ENCODE measurements at regions not wholly inside any gene's neighbourhood (a gene's known extent, or its start where the extent isn't known, plus 50 kb on each side); places are given as distances from the start of the nearest gene placed in this dataset.
"Not testable (repeated sequence)": the region's sequence is repeated elsewhere in the genome, so short reads cannot be mapped to it uniquely, and the experiment has no call there.

DNA sequence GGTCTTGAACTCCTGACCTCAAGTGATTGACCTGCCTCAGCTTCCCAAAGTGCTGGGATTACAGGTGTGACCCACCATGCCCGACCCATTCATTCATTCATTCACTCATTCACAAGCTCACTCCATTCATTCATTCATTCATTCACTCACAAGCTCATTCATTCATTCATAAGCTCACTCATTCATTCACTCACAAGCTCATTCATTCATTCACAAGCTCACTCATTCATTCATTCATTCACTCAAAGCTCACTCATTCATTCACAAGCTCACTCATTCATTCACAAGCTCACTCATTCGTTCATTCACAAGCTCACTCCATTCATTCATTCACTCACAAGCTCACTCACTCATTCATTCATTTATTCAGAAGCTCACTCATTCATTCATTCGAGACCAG, 198.6 kb downstream of the SHOX start:
- DNase-seq: no peak

DNA sequence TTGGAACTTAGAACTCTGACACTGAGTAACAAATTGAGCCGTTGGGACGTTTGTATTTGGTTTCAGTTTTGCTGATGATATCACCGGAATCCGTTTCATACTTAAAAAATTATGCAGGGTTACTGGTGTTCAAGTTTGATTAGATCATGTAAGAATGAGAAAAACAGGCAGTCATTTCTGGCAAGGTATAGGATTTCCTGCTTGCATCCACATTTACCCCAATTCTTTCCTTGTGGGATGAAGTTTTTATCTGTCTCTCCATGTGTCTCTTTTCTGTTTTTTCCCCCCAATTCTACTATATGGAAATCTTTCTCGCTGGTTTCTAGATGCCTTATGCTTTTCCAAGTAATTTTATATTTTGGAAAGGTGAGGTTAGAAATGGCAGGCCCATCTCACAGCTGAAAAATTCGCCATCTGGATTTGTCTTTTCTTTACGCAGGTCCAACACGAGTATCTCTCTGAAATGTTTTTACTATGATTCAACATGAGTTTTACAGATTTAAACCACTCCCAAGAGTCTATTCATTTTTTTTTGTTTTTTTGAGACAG, 197.9 kb downstream of the SHOX start:
- DNase-seq: no peak

DNA sequence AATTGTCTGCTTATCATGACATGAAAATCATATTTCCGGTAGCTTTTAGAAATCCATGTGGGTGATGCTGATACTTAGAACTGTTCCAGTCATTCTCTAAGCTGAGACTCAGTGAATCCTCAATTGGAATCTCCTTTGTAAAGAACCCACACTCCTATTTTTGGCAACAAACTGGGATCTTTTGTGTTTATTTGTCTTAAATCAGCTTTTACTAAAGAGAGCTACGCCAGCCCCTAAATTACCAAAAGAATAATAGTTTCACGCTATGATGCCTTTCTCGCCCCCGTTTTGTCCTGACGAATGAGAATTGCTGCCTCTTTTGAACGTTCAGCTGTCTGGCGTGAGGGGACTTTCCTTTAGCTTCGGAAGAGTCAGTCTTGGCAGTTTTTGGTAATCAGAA, 195.9 kb downstream of the SHOX start:
- no peak for DNase-seq

DNA sequence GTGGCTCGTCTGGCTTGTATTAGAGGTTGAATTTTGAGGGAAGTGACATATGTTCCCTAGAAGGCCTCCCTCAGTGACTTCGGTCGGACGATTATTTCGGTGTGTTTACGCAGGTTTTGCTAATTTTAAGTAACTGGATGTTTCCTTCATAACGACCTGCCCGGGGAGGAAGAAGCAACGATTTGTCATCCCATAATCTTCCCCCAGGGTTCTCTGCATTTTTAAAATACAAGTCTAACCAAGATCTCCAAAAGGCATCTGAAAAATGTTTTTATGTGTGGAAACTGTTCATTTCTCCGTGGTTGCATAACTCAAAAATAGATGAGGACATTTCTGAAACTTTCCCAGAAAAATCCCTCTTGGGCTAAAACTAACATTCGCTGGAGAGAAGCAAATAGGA, 195.4 kb downstream of the SHOX start:
- DNase-seq: no peak

DNA sequence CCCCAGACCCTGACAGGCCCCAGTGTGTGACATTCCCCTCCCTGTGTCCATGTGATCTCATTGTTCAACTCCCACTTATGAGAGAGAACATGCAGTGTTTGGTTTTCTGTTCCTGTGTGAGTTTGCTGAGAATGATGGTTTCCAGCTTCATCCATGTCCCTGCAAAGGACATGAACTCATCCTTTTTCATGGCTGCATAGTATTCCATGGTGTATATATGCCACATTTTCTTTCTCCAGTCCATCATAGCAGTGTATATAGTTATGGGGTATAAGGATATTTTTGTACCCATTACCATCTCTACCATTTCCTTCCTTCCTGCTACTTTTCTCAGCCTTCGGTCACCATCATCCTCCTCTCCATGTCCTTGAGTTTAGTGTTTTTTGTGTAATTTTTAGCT, 192.5 kb downstream of the SHOX start:
- not testable (repeated sequence) for DNase-seq

DNA sequence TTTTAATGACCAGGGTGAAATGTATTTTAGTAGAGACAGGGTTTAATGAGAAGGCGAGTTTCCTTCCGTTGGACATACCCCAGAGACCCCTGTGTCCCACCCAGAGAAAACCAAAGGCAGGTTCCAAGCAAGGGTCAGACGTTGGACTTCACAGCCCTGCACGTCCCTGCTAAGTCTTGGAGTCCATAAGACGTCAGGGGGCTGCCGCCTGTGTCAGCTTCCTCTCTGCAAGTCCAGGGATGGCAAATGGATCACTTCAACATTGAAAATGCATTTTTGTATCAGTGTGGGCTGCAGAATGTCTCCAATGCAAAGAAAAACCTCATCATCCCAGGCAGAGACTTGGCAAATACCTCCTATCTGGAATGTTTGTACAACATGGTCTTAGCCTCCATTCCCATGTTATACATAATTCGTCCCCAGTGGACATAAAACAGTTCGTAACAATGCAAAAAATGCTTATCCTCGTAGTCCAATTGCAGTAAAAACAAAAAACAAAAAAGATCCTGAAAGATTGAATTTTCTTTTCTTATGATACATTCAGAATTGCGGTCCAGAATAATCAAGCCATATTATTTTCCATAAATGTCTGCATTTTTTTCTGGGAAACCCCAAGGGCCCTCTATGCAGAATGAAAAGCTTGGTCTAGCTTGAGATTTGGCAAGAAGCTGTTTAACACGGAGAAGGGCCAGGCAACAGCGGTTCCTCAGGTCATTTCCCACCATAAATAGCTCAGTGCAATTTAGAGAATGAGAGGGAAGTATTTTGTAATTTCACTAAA, 190.9 kb downstream of the SHOX start:
- DNase-seq: no peak

DNA sequence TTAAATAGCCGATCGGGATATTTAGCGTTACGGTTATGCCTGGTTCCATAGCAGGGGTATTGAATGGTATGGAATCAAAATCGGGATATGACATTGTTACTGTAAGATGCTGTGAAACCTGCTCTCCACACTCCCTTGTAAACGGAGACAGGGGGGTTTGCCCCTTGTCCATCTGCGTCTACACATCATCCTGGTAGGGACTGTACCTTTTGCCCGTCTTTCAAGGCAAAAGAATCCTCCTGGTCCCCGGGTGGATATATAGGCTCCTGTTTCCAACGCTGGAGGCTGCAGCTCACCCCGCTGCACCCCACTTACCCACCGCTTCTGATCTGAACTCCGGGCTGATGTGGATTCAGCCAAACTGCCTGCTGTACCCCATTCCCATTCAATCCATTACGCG, 189.1 kb downstream of the SHOX start:
- DNase-seq: no peak

DNA sequence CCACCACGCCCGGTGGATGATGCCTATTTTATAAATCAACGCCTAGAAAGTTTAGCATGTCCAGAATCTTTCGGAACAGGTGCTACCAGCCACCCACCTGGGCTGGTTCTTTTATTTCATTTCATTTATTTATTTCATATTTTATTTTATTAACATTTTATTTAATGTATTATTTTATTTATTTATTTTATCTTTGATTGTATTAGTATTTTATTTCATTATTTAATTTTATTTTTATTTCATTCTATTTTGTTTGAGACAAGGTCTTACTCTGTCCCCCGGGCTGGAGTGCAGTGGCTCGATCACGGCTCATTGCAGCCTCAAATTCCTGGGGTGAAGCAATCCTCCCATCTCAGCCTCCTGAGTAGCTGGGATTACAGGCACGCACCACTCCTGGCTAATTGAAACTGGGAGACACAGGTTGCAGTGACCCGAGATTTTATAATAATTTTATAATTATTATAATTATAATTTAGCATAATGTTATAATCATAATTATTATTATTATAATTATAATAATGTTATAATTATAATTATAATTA, 187.2 kb downstream of the SHOX start:
- no peak for DNase-seq

DNA sequence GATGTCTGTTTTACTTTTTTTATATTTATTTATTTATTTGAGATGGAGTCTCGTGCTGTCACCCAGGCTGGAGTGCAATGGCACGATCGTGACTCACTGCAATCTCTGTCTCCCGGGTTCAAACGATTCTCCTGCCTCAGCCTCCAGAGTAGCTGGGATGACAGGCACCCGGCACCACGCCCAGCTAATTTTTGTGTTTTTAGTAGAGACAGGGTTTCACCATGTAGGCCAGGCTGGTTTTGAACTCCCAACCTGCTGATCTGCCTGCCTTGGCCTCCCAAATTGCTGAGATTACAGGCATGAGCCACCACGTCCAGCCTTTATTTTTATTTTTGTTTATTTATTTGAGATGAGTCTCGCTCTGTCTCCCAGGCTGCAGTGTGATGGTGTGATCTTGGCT, 186.6 kb downstream of the SHOX start:
- DNase-seq: not testable (repeated sequence)

DNA sequence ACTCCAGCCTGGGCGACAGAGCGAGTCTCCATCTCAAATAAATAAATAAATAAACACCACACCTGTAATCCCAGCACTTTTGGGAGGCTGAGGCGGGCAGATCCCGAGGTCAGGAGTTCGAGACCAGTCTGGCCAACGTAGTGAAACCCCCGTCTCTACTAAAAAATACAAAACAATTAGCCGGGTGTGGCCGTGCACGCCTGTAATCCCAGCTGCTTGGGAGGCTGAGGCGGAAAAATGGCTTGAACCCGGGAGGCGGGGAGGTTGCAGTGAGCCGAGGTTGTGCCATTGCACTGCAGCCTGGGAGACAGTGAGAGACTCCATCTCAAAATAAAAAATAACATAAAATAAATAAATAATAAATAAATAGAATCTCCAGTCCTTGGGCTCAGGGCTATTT, 185.8 kb downstream of the SHOX start:
- no peak for DNase-seq

DNA sequence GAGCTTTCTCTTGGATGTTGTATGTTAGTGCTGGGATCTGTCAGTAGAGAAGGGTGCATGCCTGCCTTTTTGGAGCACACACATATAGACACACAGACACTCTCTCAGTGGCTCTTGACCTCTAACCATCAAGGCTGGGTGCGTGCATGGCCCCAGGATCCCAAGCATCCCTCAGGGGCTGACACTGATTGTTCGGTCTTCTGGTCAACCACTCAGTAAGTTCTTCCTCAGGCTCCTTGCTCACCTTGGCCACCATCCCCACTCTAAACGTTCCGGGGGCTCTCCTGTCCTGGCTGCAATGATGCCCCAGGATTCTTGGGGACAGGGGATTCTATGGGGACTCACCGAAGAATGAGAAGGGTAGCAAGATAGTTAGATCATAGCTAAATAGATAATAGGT, 179.6 kb downstream of the SHOX start:
- no peak for DNase-seq

DNA sequence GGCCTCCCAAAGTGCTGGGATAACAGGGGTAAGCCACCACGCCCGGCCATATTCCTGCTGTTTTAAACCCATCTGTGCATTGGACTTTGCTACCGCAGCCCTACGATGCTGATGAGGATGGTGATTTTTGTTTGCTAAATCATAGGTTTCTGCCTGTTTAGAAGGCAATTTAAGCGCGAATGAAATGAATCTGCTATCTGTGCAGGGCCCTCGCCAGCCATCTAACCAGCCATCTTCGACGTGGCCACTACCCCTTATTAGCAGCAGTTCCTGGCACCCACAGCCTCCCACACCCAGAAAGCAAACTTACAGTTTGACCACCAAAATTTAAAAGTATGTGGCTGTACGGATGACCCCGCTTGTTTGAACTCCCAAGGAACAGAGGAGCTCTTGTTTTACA, 178.5 kb downstream of the SHOX start:
- DNase-seq: no peak

DNA sequence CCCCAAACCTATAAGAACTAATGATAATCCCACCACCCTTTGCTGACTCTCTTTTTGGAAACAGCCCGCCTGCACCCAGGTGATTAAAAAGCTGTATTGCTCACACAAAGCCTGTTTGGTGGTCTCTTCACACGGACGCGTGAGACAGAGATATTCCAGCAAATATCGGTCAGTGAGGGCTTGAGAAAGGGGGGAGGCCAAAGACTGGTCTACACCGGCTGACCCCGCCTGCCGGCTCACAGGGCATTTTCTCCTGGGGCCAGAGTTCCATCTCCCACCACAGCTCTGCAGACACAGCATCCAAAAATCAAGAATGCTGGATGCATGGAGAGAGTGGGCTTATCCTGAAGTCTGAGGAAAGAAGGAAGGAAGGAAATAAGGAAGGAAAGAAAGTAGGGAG, 176.0 kb downstream of the SHOX start:
- DNase-seq: no peak

DNA sequence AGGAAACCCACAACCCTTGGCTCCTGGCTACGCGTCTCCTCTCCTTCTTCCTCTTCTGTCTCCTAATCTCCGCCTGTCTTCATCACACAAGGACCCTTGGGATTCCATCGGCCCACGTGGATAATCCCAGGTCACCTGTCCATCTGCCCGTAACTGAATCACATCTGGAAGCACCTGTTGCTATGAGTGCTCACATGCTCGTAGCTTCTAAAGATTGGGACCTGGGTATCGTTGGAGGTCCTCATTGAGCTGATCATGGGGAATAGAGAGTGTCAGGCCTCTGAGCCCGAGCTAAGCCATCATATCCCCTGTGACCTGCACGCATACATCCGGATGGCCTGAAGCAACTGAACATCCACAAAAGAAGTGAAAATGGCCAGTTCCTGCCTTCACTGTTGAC, 175.4 kb downstream of the SHOX start:
- DNase-seq: no peak

DNA sequence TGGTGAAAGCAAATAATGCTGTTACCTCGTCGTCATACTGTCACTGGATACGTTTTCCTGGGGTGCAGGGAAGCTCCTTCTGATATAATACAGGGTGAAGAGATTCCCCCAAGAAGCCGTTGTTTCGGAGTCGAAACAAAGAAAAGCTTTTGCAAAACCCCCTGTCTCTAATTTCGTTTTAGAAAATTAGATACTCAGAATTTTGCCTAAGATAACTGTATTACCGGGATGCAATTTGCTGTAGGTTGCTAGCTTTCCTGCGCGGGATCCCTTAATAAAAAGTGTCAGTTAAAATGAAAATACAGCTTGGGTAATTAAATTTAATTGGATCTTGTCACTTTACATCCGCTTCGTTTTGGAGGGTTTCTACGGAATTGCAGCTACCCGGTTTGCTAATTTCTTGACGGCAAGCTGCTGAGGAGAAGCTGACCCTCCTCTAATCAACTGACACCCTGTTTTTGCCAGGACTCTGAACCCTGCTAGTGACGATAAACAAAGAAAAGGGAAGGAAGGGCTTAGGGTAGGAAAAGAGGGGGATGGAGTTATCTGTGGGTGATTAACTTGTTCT, 174.6 kb downstream of the SHOX start:
- no peak for DNase-seq

DNA sequence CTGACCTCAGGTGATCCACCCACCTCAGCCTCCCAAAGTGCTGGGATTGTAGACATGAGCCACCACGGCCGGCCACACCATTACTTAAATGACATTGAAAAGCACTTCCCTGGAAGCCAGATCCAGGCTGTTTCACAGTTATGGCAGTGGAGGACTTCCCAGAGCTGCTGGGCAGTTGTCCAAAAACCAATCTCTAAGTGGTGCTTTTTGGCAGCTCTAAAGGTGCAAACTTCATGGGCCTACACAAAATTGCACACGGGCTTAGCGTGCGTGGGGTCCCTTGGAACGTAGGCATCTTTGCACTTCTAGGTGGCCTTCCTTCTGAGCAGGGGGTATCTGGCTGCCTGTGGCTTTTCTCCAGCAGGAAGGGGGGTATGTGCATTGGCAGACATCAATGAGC, 172.3 kb downstream of the SHOX start:
- DNase-seq: no peak

DNA sequence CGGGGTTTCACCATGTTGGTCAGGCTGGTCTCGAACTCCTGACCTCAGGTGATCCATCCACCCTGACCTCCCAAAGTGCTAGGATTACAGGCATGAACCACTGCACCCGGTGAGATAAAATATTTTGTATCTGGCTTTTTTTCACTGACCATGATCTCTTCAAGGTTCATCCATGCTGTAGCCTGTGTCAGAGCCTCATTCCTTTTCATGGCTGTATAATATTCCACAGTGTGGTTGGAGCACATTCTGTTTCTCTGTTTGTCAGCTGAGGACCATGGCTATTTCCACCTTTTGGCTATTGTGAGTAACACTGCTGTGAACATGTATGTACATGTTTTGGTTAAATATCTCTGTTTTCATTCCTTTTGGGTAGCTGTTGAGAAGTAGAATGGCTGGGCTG, 169.2 kb downstream of the SHOX start:
- no peak for DNase-seq

DNA sequence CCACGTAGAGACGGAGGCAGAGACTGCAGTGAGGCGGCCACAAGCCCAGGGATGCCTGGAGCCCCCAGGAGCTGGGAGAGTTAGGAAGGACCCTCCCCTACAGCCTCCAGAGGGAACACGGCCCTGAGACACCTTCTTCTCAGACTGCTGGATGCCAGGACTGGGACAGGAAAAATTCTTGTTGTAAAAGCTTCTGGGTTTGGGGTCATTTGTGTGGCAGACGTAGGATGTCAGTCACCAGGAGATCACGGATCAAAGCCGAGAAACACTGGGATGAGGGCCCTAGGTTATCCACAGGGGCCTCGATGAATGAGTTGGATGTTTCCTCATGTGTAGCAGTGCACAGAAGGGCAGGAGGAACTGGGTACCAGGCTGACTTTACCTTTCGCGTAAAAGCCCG, 163.7 kb downstream of the SHOX start:
- DNase-seq: no peak

DNA sequence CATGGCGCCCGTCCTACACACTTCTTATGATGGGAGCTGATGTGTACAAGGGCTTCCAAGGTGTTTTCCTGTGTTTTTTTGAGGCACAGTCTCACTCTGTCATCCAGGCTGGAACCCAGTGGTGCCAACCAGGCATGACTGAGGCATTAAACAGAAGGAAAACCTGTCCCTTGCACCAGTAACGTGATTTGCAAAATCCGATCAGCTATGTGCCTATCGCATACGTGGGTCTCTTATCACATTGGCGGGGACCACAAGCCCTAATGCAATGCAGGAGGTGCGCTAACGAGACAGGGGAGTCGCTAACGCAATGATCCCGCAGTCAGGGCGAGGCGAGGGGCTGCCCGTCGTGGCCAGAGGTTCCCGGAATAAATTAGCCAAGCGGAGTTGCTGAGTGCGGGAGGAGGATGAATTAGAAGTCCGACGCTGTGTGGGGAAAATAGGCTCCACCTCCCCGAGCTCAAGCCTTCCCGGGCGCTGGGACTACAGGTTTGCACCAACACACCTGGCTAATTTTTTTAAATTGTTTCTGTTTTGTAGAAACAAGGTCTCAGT, 162.7 kb downstream of the SHOX start:
- DNase-seq: no peak

DNA sequence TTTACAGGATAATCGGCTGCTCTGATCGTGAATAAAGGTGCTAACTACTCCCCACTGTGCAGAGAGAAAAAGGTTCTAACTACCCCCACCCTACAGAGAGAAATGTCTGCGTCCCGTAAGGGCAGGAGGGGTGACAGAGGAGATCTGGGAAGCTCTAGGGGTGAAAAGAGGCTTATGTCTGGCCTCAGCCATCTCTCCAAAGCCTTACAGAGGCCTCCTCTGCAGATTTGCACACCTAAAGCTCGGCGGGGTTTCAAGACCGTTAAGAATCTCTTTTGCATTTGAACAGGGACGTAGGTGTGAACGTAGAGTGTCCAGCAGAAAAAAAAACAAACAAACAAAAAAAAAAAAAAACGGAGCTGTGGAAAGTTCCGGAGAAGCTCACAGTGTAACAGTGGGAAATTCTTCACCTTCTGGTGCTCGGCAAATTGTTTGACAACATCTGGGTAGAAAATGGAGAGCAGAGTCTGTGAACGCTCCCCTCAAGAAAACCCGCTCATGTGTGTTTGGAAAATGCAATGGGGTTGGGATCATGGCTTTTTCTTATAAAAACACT, 161.0 kb downstream of the SHOX start:
- no peak for DNase-seq

DNA sequence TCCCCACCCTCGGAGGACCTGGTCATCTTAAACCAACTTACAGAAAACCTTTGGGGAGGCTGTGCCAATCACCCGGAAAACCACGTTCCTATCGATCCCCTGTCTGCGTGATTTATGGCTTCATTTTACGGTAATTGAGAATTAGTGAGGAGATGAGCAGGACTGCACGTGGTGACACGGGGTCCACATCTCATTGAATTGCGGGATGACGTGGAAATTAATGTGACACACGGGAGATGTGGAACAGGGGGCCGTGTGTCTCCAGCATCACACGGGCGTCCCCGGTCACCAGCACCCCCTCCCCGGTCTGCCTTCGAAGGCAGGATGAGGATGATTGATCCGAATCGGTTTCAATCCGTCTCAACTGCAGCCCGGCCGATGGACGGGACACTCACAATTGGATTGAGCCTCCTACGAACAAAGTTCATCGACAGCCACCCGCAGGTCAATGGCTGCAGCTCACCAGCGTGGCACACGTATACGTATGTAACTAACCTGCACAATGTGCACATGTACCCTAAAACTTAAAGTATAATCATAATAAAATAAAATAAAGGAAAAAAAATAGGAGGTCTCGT, 160.3 kb downstream of the SHOX start:
- DNase-seq: no peak

DNA sequence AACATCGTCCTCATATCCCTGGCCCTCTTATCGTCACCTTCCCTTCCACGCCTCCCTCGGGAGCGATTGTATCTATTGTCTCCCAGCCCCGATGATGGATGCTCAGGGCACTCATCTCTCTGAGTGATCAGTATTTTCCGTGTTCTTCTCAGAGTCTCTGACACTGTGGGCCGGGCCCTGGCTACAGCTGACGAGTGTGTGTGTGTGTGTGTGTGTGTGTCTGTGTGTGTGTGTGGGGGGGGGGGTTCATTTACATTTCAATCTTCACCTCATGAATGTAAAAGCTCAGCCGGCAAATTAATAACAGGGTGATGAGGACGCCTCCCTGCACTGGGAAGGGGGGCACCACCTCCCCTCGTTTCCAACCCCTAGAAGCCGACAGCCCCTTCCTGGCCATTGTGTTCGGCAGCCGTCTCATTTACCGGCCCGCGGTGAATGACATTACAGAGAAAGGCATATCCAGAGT, 159.5 kb downstream of the SHOX start:
- DNase-seq: no peak

DNA sequence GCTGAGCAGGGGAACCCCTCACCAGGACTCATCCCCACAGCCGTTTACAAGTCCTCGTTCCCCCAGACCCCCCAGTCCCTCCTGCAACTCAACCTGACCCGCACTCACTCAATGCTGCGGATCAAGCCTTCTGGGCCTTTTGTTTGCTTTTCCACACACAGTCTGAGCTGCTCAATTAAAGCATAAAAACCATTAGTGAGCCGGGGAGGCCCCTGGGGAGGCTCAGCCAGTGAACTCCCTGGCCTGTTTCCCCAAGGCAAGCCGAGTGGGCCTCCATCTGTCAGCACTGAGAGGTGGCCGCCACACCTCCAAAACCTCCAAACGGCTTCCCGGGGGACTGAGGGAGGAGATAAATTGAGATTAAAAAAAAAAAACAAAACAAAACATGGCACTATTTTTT, 158.5 kb downstream of the SHOX start:
- DNase-seq: no peak
